Ishikawa (cell line): ENCODE measurements at regions not wholly inside any gene's neighbourhood (a gene's known extent, or its start where the extent isn't known, plus 50 kb on each side); places are given as distances from the start of the nearest gene placed in this dataset.

Experiments used
- CEBPB ChIP-seq: IDR thresholded peaks from 2 replicates; pipeline ENCODE4 v1.6.1; 2012
- CREB1 ChIP-seq: IDR thresholded peaks from 2 replicates; pipeline ENCODE4 v1.6.1; 2012; ENCODE audit warnings: low read depth
- EGR1 ChIP-seq: IDR thresholded peaks from 2 replicates; pipeline ENCODE4 v1.6.1; 2012
- EP300 ChIP-seq: IDR thresholded peaks from 2 replicates; pipeline ENCODE4 v1.6.1; 2012; ENCODE audit warnings: borderline replicate concordance
- FOXM1 ChIP-seq: IDR thresholded peaks from 2 replicates; pipeline ENCODE4 v1.6.1; 2012; ENCODE audit warnings: low read depth, borderline replicate concordance
- NFIC ChIP-seq: IDR thresholded peaks from 2 replicates; pipeline ENCODE4 v1.6.1; 2012
- RAD21 ChIP-seq: IDR thresholded peaks from 2 replicates; pipeline ENCODE4 v1.6.1; 2012; ENCODE audit warnings: low read depth
- TAF1 ChIP-seq: IDR thresholded peaks from 2 replicates; pipeline ENCODE4 v1.6.1; 2012; ENCODE audit warnings: low read depth, mild to moderate bottlenecking
- TEAD4 ChIP-seq: IDR thresholded peaks from 2 replicates; pipeline ENCODE4 v1.6.1; 2012
- USF1 ChIP-seq: IDR thresholded peaks from 2 replicates; pipeline ENCODE4 v1.6.1; 2012
- YY1 ChIP-seq: IDR thresholded peaks from 2 replicates; pipeline ENCODE4 v1.6.1; 2012; ENCODE audit warnings: low read depth
- ZBTB7A ChIP-seq: IDR thresholded peaks from 2 replicates; pipeline ENCODE4 v1.6.1; 2012; ENCODE audit warnings: low read depth
- TF ChIP-seq, protein P1 (sequence below): IDR thresholded peaks from 2 replicates; pipeline ENCODE4 v1.6.1; 2012; ENCODE audit warnings: low read depth, mild to moderate bottlenecking
- TF ChIP-seq, protein P2 (sequence below): IDR thresholded peaks from 2 replicates; pipeline ENCODE4 v1.6.1; 2012

DNA sequence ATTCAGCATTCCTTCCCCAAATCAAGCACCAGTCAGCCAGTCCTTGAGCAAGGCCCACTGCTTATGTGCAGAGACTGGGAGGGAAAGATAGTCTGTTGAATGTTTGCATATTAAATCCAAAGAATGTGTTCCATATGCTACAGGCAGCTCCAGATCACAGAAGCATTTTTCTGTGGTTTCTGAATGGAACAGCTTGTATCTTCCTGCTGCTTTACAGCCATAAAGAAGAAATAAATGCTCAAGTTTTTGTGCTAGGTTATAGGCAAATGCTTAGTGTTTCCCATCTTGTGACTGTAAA lies 310.3 kb downstream of the TRIM36 start:
- TF ChIP-seq RAD21 = no peak
- no peak for TF ChIP-seq TEAD4
- no peak for TF ChIP-seq ZBTB7A
- no peak for TF ChIP-seq EP300
- TF ChIP-seq, protein P1, sequence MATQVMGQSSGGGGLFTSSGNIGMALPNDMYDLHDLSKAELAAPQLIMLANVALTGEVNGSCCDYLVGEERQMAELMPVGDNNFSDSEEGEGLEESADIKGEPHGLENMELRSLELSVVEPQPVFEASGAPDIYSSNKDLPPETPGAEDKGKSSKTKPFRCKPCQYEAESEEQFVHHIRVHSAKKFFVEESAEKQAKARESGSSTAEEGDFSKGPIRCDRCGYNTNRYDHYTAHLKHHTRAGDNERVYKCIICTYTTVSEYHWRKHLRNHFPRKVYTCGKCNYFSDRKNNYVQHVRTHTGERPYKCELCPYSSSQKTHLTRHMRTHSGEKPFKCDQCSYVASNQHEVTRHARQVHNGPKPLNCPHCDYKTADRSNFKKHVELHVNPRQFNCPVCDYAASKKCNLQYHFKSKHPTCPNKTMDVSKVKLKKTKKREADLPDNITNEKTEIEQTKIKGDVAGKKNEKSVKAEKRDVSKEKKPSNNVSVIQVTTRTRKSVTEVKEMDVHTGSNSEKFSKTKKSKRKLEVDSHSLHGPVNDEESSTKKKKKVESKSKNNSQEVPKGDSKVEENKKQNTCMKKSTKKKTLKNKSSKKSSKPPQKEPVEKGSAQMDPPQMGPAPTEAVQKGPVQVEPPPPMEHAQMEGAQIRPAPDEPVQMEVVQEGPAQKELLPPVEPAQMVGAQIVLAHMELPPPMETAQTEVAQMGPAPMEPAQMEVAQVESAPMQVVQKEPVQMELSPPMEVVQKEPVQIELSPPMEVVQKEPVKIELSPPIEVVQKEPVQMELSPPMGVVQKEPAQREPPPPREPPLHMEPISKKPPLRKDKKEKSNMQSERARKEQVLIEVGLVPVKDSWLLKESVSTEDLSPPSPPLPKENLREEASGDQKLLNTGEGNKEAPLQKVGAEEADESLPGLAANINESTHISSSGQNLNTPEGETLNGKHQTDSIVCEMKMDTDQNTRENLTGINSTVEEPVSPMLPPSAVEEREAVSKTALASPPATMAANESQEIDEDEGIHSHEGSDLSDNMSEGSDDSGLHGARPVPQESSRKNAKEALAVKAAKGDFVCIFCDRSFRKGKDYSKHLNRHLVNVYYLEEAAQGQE = no peak
- no peak for TF ChIP-seq TAF1
- no peak for TF ChIP-seq EGR1
- TF ChIP-seq, protein P2, sequence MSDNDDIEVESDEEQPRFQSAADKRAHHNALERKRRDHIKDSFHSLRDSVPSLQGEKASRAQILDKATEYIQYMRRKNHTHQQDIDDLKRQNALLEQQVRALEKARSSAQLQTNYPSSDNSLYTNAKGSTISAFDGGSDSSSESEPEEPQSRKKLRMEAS = no peak
- no peak for TF ChIP-seq YY1
- TF ChIP-seq CEBPB = no peak
- no peak for TF ChIP-seq USF1
- no peak for TF ChIP-seq NFIC
- no peak for TF ChIP-seq CREB1
- no peak for TF ChIP-seq FOXM1
